NCI-H2029 treated with DMSO at 0.1 percent for 48 hours (cell line): ENCODE measurements at regions not wholly inside any gene's neighbourhood (a gene's known extent, or its start where the extent isn't known, plus 50 kb on each side); places are given as distances from the start of the nearest gene placed in this dataset.
"Not testable (repeated sequence)": the region's sequence is repeated elsewhere in the genome, so short reads cannot be mapped to it uniquely, and the experiment has no call there.

Source experiments
- DNase-seq: peaks from one replicate; lab custom pipeline; 2025; lab: John Stamatoyannopoulos, UW

DNA sequence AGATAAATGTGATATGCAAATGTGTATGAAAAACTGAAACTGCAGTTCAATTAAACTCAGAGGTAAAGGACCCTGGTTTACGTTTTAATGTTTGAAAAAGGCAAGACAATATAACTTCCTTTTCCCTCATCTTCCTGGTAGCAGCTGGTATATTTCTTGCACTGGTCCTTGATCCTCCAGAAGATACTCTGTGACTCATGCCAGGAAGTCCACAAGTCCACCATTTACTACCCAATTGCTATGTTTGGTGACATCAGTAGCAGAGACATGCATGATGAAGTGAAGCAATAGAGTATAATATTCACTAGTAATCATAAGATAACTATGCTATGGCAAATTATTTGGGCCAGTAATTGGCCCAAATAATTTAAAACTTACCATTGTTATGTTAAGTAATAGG, 774.5 kb upstream of the NEGR1 start:
- no peak for DNase-seq

DNA sequence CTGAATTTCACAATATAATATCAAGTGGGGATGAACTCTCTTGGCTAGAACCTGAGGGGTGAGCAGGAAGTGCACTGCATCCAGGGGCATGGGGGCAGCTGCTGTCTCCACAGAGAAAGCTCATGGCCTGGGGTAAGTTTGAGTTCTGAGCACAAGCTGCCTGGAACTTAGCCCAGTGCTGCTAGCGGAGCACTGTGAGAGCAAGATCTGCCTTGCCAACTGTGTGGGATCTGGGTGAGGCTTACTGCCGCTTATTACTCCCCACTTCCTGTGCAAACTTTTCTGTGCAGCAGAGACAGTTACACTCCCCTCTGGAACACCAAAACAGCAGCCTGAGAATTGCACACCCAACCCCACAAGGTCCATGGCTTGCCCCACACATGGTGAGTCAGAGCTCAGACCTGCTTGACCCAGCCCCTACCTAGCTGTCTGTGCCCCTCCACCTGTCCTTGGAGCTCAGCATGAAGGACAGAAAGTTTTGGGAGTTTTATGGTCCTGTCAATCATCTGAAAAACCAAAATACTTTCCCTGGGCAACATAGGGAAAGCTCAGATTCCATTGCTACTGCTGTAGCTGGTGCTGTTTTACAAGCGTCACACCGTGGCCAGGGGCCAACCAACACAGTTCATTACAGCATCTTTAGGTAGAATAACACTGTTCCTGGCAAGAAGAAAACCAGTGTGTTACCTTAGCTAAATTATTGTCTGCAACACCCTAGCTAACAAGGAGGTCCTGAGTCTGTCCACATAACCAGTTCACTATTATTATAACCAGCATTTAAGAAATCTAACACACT, 762.1 kb upstream of the NEGR1 start:
- no peak for DNase-seq

DNA sequence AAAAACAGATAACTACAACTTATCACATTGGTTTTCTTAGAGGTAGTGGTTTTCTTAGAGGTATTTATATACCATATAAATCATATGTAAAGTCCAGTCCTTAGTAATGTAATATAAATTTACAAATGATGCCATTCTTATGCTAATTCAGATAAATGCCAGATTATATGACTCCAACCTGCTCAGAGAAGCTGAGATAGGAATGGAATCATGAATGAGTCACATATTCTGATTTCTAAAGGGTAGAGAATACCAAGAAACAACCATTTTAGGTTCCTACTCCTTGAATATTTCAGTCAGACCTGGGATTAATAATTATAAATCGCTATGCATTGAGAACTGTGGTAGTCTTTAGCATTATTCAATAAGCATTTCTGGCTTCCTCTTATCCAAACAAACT, 760.1 kb upstream of the NEGR1 start:
- DNase-seq = no peak

DNA sequence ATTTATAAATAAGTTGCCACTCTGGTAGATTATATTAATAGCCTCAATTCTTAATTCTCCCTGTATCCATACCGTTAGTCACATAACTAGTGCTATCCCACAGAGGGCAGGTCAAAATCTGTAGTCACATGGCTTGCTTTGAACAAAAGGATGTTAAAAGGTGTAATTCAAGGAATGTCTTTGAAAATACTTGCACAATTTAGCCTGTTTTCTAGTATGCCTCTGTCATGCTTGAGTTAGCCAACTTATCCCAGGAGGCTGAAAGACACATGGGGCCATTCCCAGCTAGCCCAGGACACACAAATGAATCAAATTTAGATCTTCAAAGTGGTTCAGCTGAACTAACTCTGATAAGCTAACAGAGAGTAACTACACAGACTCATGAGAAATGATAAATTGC, 758.5 kb upstream of the NEGR1 start:
- DNase-seq = no peak

DNA sequence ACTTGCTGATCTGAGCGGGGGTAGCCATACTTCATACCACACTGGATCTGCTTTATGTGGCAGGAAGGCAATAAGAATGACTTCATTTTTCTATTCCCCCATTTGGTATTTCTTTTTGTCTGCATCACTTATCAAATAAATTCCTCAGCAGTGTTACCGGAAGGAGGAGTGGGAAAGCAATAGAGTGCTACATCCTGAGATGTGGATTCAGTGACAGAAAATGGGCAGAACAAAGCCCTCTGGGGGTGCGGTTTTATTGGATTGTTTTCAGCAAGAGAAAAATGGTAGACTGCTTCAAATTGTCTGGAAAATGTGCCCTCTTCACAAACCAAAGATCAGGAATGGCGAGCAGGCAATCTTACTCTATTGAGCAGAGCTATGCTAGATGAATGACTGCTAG, 751.9 kb upstream of the NEGR1 start:
- no peak for DNase-seq

DNA sequence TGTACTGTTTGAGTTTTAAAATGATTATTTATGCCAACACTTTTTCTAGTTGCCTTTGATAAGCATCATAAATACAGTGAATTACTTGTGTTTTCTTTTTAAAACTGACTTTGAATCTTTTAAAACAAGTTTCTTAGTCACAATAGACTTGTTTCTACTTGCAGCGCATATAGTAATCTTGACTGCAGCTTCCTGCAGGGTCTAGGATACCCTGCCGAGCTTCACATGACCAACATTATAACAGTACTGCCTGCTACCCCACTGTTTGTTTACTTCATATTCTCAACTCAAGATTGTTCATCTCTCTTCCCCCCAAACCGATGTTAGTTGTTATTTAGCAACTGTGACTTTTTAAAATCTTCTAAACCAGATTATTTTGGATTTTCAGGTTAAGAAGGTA, 751.3 kb upstream of the NEGR1 start:
- DNase-seq = no peak

DNA sequence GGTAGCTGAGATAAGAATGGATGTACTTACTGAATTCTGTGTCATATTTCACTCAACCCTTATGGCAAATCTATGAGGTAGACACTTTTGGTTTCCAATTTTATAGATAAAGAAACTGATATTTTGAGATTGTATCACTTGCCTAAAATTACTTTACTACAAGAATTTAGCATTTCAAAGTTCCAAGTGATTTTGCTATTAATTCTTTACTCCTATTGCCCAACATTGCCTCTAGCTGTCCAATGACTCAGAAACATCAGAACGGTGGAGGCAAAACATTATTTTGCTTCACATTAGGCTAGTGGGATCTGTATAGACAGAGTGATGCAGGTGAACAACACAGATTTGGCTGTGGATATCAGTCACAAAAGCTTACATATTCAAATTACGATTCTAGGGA, 747.2 kb upstream of the NEGR1 start:
- no peak for DNase-seq

DNA sequence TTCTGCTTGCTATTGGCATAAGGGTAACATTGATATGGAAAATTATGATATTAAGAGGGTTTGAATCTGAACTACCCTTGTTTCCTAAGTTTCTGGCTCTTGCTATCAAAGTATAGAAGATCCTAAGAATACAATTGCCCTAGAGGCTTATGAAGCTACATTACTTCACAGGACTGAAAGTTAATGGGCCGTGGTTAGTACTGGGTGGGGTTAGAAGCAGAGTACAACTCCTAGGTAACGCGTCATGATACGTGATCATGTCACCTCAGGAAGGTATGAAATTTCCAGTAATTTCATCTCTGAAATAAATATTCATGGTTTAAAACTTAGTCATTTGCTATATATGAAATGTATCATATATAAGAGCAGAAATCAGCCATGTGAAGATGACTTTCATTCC, 743.8 kb upstream of the NEGR1 start:
- DNase-seq = no peak

DNA sequence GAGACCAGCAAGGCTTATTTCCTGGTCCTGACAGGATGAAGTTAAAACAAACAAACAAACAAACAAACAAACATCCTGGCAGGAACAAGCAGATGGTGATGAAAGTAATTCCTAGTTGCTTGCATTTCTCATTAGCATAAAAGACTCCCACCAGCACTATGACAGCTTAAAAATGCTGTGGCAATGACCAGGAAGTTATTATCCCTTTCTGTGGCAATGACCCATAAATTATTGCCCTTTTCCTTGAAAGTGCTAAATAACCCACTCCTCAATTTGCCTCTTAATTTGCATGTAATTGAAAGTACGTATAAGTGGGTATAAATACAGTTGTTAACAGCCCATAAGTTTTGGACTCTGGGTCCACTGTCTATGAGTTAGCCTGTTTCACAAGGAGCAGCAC, 727.6 kb upstream of the NEGR1 start:
- DNase-seq = no peak

DNA sequence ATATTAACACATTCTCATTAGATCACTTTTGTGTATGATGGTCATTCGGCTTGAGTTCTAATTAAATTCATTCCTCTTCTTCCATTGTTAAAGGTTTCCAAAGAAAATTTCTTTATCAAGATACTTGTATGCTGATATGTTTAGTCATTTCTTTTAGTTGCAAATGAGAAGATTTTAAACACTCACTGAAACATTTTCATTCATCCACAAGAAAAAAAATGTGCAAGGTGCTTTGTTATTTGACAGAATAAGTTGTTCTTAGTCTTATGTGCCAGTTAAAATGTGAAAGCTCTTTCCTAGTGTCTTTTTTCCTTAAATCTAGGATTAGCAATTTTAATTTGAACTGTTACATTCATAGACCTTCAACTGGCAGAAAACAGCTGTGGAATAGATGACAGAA, 727.0 kb upstream of the NEGR1 start:
- no peak for DNase-seq

DNA sequence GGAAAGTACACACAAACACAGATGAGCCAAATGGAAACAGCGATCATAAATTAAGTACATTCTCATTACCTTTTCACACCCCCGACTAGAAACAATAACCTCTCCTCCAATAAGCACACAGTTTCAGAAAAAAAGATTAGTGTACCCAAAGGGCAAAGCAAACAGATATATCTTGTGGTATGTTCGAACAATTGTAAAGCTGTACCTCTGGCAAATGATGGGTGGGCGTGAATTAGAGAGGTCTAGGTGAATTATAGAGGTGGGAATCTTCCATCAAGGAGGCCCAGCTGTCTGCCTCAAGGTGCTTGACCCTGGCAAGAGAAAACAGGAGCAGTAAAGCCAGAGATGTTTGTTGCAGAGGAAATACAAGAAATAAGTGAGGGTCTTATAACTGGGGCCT, 715.3 kb upstream of the NEGR1 start:
- DNase-seq = no peak

DNA sequence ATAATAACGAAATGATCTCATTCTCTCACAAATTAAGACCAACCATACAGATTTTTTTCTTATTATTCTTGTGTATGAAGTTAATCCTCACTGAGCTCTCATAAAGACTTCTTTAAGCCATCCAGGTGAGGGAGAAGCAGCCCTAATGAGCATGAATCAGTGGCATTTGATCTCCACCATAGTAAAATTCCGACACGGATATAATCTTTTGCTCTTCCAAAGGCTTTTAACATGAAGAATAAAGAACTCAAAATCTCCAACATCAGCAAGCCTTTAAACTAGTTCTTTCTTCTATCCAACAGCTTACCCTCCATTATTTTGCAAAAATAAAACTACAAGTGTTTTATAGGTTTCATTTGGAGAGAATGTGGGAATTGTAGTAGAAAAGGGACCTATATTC, 714.7 kb upstream of the NEGR1 start:
- DNase-seq = no peak

DNA sequence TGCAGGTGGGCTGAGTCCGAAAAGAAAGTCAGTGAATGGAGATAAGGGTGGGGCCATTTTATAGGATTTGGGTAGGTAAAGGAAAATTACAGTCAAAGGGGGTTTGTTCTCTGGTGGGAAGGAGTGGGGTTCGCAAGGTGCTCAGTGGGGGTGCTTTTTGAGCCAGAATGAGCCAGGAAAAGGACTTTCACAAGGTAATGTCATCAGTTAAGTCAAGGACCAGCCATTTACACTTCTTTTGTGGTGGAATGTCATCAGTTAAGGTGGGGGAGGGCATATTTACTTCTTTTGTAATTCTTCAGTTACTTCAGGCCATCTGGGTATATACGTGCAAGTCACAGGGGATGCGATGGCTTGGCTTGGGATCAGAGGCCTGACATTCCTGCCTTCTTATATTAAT, 705.5 kb upstream of the NEGR1 start:
- DNase-seq = not testable (repeated sequence)

DNA sequence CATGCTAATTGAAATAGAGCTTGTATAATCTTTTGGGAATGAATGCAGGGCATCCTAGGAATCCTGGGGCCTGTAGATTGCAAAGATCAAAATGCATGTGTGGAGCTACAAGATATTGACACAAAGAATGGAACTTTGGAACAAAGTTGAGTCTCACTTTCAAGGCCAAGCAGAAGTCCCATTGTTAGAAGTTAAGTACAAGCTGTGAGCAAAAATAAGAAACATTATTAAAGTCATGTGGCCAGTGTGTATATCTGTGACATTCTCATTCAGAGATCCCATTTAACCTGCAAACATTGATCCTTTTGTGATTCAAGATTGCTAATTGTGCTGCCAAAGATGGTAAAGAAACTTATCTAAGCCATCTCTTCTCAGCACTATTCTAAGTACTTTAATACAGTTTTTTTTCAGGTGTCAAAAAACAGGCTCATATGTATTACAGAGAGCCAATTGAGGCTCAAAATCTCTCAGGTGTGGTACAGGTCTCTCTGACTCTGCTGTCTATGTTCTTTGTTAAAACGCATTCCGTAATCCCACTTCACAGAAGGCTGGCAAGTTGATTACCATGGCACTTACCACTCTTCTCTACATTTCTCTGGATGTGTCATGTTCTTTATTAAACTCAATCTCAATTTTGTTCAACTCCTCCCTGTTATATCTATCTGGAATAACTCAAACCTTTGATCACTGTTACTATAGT, 704.4 kb upstream of the NEGR1 start:
- no peak for DNase-seq

DNA sequence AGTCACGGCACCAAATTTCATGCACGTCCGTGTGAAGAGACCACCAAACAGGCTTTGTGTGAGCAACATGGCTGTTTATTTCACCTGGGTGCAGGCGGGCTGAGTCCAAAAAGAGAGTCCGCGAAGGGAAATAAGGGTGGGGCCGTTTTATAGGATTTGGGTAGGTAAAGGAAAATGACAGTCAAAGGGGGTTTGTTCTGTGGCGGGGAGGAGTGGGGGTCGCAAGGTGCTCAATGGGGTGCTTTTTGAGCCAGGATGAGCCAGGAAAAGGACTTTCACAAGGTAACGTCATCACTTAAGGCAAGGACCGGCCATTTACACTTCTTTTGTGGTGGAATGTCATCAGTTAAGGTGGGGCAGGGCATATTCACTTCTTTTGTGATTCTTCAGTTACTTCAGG, 702.7 kb upstream of the NEGR1 start:
- not testable (repeated sequence) for DNase-seq

DNA sequence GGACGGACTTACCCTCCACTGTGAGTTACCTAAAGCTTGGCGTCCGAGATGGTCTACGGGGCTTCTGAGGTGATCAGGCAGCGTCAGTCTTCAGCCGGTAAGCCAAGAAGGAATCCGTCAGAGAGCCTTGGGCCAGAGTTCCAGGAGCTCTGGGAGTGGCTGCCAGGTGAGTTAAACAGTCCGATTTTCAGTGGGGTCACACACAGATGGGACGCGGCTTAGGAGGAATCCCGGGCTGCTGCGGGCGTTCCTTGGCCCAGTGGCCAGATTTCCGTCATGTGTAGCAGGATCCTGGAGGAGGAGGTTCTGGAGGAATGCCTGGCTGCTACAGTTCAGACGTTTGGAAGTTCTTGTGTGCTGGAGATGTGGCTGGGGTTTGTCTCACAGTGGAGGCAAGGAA, 700.7 kb upstream of the NEGR1 start:
- DNase-seq = not testable (repeated sequence)

DNA sequence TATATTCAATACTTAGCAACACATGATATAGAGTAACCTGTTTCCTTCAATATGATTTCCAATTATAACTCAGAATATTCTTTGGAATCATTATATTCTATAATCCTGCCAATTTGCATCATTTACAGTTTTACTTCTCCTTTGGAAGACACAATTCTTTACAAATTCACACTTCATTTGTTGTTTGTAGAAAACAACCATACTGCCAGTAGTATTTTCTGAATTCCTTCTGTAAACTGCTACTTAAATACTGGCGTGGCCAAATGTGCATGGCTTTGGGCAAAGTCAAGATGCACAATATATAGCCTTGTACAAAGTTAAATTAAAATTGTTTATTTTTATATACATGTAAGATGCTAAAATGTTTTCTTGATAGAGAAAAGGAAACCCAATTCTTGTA, 687.1 kb upstream of the NEGR1 start:
- no peak for DNase-seq

DNA sequence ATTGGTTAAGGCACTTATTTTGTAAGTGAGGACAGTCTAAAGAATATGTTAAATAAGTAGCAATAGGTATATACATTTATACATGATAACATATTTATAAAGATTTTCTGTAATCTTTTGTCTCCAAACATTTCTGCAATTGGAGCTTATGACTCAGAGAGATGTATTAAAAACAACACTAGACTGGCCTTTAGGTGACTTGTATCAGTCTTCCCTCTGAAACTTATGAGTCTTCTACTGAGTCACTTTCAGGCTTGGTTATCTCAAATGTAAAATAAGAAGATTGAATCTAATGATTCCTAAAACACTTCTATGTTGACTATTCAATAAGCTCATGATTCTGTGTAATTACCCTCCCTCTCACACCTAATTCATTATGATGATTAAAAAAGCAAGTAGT, 672.6 kb upstream of the NEGR1 start:
- DNase-seq = no peak

DNA sequence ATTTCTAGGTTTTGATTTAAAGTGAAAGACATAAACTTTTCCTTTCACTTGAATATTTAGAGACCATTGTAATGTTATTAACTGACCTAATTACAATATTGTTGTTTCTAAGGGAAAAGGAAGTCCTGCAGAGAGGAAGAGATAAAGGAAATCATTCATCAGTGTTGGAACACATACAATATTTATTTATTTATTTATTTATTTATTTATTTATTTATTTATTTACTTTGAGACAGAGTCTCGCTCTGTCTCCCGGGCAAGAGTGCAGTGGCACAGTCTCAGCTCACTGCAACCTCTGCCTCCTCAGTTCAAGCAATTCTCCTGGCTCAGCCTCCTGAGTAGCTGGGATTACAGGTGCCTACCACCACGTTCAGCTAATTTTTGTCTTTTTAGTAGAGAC, 668.6 kb upstream of the NEGR1 start:
- not testable (repeated sequence) for DNase-seq

DNA sequence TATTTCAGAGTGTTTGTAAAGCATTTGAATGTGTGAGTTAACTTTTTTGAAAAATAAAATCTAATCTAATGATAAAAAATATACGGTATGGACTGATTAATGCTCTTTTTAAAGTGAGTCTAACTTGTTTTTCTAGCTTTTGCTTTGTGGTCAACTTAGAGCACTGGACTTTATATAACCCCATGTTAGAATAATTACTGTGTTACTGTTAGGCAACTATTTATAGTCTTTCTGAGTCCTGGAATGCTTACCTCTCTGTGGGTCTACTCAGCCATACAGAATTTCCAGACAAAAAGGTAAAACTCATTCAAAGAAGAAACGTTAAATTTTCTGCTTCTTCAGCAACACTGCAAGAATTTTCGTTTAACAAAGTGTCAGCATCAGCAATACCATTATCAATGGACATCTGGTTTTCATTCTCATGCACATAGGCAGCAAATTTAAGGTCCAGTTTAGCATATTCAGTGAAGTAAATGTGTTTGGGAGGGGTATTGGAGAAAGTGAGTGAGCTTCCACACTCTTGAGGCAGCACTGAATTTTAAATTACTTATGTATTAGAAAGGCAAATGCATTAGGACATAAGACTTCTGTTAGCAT, 664.7 kb upstream of the NEGR1 start:
- no peak for DNase-seq

DNA sequence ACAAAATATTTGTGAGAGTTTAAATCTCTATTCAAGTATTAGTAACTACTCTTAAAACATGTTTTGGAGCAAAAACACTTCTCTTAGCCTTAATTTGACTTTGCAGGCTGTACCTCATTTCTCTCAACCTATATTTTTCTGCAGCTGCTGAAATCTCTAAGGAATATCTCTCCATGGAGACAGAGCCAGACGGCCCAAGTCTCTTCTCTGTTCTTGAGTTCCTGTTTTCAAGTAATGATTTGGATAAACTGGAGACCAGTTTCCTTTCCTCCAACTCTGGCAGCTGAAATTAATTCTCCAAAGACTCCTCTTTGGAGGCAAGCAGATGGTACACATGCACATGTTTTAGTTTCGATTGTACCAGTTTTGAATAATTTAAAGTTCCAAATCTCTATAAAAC, 659.7 kb upstream of the NEGR1 start:
- DNase-seq = no peak

DNA sequence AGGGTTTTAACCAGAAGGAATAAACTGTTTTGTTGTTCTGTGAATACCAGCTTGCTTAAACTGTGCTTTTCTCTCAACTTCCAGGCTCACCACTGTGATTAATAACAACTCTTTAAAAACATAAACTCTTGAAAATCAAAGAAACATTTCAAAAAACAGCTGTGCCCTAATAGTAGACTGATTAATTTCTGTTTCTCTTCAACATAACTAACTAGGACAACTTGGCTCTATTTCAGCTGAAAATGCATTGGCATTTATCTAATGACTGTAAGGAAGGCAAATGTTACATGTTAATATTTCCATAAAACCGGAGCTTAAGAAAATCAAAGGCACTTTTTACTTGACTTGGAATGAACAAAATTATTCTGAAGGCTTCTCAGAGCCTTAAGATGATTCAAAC, 656.1 kb upstream of the NEGR1 start:
- DNase-seq = no peak

DNA sequence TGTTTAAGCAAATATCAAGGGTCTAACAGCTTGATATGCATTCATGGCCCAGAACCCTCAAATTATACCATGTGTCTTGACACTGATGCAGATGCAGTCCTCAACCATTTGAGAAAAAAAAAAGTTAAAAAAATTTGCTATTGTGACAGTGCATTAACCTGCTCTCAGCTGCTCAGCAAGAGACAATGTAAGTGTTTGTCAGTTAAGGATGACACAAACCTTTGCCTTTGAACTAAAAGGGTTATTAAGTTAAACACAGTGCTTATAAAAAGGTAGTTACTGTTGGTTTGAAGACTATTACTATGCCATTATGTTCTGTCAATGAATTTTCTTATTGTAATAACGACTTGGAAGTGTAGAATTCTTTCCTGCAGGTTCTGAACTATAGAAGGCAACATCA, 655.6 kb upstream of the NEGR1 start:
- no peak for DNase-seq

DNA sequence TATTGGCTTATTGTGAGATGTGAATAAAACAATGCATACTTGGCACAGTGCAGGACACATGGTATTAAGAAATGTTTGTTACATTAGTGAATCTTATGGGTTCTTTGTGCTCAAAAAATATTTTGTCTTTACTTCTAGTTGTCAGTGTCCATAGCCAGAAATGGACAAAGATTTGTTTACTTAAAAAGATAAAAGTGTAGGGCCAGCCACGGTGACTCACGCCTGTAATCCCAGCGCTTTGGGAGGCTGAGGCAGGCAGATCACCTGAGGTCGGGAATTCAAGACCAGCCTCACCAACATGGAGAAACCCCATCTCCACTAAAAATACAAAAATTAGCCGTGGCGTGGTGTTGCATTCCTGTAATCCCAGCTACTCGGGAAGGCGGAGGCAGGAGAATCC, 654.6 kb upstream of the NEGR1 start:
- DNase-seq = no peak
